ENCODE measurements at regions not wholly inside any gene's neighbourhood (a gene's known extent, or its start where the extent isn't known, plus 50 kb on each side); places are given as distances from the start of the nearest gene placed in this dataset.

DNA sequence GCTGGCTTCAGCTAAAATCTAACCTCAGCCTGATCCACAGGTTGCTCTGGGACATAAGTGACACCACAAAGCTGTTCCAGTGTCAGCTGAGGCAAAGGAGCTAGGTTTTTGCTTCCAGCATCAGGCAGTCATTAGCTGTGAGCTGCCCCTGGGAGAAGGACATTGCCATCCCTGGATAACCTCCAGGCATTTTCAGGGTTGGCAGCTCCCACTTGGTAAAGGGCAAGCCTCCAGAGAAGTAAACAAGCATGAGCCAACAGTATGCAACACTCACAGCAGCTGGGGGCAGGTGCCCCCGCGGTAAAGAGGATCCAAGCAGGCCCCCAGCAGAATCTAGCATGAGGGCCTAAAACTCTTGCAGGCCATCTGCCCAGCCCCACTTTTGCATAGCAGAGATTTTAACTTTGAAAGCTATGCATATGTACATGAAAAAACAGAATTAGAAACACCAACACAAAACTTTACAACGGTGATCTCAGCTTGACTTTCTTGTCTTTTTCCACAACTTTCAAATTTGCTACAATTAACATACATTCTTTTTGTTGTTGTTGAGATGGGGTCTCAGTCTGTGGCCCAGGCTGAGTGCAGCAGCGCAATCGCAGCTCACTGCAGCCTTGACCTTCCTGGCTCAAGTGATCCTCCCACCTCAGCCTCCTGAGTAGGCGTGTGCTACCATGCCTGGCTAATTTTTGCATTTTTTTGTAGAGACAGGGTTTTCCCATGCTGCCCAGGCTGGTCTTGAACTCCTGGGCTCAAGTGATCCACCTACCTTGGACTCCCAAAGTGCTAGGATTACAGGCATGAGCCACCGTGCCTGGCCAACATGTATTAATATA is 83.8 kb upstream of the TPM1 start:
- TF ChIP-seq TAF1 (IDR thresholded peaks at IDR 0.05; ENCODE audit: low read depth) (no peak), EP300 (IDR thresholded peaks at IDR 0.05; ENCODE audit: borderline replicate concordance) (no peak), RAD21 (IDR thresholded peaks at IDR 0.05; ENCODE audit: low read depth) (no peak), CREB1 (IDR thresholded peaks at IDR 0.05; ENCODE audit: low read depth) (no peak), NFIC (IDR thresholded peaks at IDR 0.05) (no peak), TEAD4 (IDR thresholded peaks at IDR 0.05) (no peak), FOXM1 (IDR thresholded peaks at IDR 0.05; ENCODE audit: borderline replicate concordance, low read depth) (no peak), YY1 (IDR thresholded peaks at IDR 0.05; ENCODE audit: low read depth) (no peak), TCF12 (IDR thresholded peaks at IDR 0.05; ENCODE audit: low read depth) (no peak), EGR1 (IDR thresholded peaks at IDR 0.05) (no peak), ZBTB7A (IDR thresholded peaks at IDR 0.05; ENCODE audit: low read depth) (no peak), CEBPB (IDR thresholded peaks at IDR 0.05) (no peak)
- TF ChIP-seq, protein P1, sequence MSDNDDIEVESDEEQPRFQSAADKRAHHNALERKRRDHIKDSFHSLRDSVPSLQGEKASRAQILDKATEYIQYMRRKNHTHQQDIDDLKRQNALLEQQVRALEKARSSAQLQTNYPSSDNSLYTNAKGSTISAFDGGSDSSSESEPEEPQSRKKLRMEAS (IDR thresholded peaks at IDR 0.05) = no peak
- TF ChIP-seq, protein P2, sequence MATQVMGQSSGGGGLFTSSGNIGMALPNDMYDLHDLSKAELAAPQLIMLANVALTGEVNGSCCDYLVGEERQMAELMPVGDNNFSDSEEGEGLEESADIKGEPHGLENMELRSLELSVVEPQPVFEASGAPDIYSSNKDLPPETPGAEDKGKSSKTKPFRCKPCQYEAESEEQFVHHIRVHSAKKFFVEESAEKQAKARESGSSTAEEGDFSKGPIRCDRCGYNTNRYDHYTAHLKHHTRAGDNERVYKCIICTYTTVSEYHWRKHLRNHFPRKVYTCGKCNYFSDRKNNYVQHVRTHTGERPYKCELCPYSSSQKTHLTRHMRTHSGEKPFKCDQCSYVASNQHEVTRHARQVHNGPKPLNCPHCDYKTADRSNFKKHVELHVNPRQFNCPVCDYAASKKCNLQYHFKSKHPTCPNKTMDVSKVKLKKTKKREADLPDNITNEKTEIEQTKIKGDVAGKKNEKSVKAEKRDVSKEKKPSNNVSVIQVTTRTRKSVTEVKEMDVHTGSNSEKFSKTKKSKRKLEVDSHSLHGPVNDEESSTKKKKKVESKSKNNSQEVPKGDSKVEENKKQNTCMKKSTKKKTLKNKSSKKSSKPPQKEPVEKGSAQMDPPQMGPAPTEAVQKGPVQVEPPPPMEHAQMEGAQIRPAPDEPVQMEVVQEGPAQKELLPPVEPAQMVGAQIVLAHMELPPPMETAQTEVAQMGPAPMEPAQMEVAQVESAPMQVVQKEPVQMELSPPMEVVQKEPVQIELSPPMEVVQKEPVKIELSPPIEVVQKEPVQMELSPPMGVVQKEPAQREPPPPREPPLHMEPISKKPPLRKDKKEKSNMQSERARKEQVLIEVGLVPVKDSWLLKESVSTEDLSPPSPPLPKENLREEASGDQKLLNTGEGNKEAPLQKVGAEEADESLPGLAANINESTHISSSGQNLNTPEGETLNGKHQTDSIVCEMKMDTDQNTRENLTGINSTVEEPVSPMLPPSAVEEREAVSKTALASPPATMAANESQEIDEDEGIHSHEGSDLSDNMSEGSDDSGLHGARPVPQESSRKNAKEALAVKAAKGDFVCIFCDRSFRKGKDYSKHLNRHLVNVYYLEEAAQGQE (IDR thresholded peaks at IDR 0.05; ENCODE audit: low read depth) = no peak
- TF ChIP-seq, protein P3, sequence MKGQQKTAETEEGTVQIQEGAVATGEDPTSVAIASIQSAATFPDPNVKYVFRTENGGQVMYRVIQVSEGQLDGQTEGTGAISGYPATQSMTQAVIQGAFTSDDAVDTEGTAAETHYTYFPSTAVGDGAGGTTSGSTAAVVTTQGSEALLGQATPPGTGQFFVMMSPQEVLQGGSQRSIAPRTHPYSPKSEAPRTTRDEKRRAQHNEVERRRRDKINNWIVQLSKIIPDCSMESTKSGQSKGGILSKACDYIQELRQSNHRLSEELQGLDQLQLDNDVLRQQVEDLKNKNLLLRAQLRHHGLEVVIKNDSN (IDR thresholded peaks at IDR 0.05) = no peak

DNA sequence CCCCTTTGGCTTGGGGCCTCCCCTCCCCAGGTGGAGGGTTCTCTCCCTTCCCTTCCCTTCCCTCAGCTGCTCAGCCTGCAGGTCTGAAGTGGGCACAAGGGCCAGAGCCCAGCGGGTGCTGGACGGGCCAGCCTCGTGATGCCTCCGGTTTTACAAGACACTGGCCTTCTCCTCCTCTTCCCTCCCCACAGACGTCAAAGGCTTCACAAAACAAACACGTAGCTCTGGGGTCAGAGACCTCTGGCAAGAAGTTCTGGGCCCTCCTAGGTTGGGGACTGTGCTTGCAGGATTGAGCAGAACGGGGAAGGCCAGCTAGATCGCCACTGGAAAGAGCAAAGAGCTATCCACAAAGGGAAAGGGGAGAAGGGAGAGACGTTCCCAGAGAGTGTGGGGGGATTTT is 81.4 kb upstream of the TPM1 start:
- no peak for TF ChIP-seq CREB1 (IDR thresholded peaks at IDR 0.05; ENCODE audit: low read depth)
- no peak for TF ChIP-seq ZBTB7A (IDR thresholded peaks at IDR 0.05; ENCODE audit: low read depth)
- no peak for TF ChIP-seq FOXM1 (IDR thresholded peaks at IDR 0.05; ENCODE audit: borderline replicate concordance, low read depth)
- no peak for TF ChIP-seq NFIC (IDR thresholded peaks at IDR 0.05)
- TF ChIP-seq TCF12 (IDR thresholded peaks at IDR 0.05; ENCODE audit: low read depth) = no peak
- TF ChIP-seq RAD21 (IDR thresholded peaks at IDR 0.05; ENCODE audit: low read depth) = no peak
- no peak for TF ChIP-seq EGR1 (IDR thresholded peaks at IDR 0.05)
- TF ChIP-seq, protein P1 (IDR thresholded peaks at IDR 0.05) = no peak
- TF ChIP-seq TAF1 (IDR thresholded peaks at IDR 0.05; ENCODE audit: low read depth) = no peak
- TF ChIP-seq EP300 (IDR thresholded peaks at IDR 0.05; ENCODE audit: borderline replicate concordance) = no peak
- no peak for TF ChIP-seq CEBPB (IDR thresholded peaks at IDR 0.05)
- TF ChIP-seq TEAD4 (IDR thresholded peaks at IDR 0.05) = no peak
- TF ChIP-seq, protein P2 (IDR thresholded peaks at IDR 0.05; ENCODE audit: low read depth) = no peak
- TF ChIP-seq, protein P3 (IDR thresholded peaks at IDR 0.05) = no peak
- no peak for TF ChIP-seq YY1 (IDR thresholded peaks at IDR 0.05; ENCODE audit: low read depth)

DNA sequence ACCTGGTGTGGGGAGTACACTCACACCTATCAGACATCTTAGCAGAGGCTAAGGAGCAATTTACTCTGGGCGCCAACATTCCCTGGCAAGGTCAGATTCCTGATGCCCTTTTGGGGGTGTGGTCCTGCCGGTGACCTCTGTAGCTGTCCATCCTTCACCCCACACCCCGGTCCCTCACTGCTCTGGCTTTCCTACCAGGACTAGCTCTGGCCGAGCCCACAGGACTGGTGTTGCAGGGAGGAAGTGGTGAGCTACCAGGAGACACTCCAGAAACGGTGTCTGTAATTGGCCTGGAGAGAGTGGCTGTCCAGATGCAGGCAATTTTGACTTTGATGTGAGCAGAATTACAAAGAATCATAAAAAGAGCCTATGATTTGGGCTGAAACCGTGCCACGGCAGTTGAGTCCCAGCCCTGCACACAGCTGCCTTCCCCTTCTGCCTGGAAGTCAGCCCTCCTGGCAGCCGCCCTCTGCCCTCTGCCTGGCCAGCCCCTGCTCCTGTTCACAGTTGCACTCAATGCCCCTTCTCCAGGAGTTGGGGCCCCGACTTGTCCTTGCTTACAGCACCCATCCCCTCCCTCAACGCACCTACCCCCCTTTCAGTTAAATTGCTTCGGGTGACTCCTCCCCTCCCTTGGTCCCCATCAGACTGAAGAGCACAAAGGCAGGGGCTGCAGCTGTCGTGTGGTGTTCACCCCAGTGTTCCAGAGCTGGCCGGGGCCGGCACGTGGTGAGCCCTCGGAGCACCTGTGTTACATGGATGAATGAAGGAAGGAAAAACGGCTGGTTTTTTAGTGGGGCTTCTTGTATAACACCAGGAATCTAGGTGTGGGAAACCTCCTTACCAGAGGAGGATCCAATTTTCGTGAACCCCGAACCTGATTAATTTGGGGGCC is 80.2 kb upstream of the TPM1 start:
- TF ChIP-seq FOXM1 (IDR thresholded peaks at IDR 0.05; ENCODE audit: borderline replicate concordance, low read depth) = no peak
- no peak for TF ChIP-seq RAD21 (IDR thresholded peaks at IDR 0.05; ENCODE audit: low read depth)
- TF ChIP-seq CEBPB (IDR thresholded peaks at IDR 0.05) = no peak
- no peak for TF ChIP-seq EP300 (IDR thresholded peaks at IDR 0.05; ENCODE audit: borderline replicate concordance)
- TF ChIP-seq ZBTB7A (IDR thresholded peaks at IDR 0.05; ENCODE audit: low read depth) = no peak
- TF ChIP-seq CREB1 (IDR thresholded peaks at IDR 0.05; ENCODE audit: low read depth) = no peak
- TF ChIP-seq EGR1 (IDR thresholded peaks at IDR 0.05) = no peak
- TF ChIP-seq, protein P1 (IDR thresholded peaks at IDR 0.05) = no peak
- no peak for TF ChIP-seq TAF1 (IDR thresholded peaks at IDR 0.05; ENCODE audit: low read depth)
- no peak for TF ChIP-seq TEAD4 (IDR thresholded peaks at IDR 0.05)
- TF ChIP-seq, protein P2 (IDR thresholded peaks at IDR 0.05; ENCODE audit: low read depth) = no peak
- TF ChIP-seq TCF12 (IDR thresholded peaks at IDR 0.05; ENCODE audit: low read depth) = no peak
- TF ChIP-seq, protein P3 (IDR thresholded peaks at IDR 0.05) = no peak
- no peak for TF ChIP-seq YY1 (IDR thresholded peaks at IDR 0.05; ENCODE audit: low read depth)
